Mammary epithelial cell (primary cell): ENCODE measurements at regions not wholly inside any gene's neighbourhood (a gene's known extent, or its start where the extent isn't known, plus 50 kb on each side); places are given as distances from the start of the nearest gene placed in this dataset.

Experiments
- CTCF ChIP-seq, 2 donors: IDR thresholded peaks in 1 of 2; conservative IDR thresholded peaks in 1 of 2; 2 replicates each; pipeline ENCODE4 v1.5.1; 2011 to 2012; ENCODE audit warnings: inconsistent platforms in 2 of 2, low read length in 2 of 2, mild to moderate bottlenecking in 2 of 2, control low read depth in 1 of 2, low read depth in 1 of 2; ENCODE audit not compliant: insufficient read depth in 1 of 2; ENCODE audit errors: extremely low read depth in 1 of 2
- EZH2 ChIP-seq: IDR thresholded peaks from 2 replicates; pipeline ENCODE4 v1.6.1; 2012; ENCODE audit warnings: low read length, inconsistent platforms, borderline replicate concordance

- TF ChIP-seq CTCF (conservative IDR thresholded peaks at IDR 0.05 in 1 of 2, IDR thresholded peaks at IDR 0.05 in 1 of 2; ENCODE audit: extremely low read depth in 1 of 2, insufficient read depth in 1 of 2, low read depth in 1 of 2, low read length in 2 of 2) (no peak), EZH2 (no peak)
Measured at GRCh38 chr22:49244466-49245420, 582.9 kb downstream of the BRD1 start.
